Activated T-helper 17 cell treated with anti-CD3 and anti-CD28 coated beads, Interleukin-2, amount 50 U/mL, for 72 hours (primary cell): ENCODE measurements at regions not wholly inside any gene's neighbourhood (a gene's known extent, or its start where the extent isn't known, plus 50 kb on each side); places are given as distances from the start of the nearest gene placed in this dataset.

Source experiments
- ATAC-seq: fragments of 150-1000 bp; cut with Tn5 transposase; replicated peaks from 2 replicates; pipeline ENCODE4 v1.10.0; 2021; ENCODE audit warnings: mild to moderate bottlenecking, moderate library complexity
- H3K27ac Mint-ChIP-seq: one replicate; pipeline ENCODE4 v1.8.0; 2022; ENCODE audit warnings: mixed read lengths
- H3K27me3 Mint-ChIP-seq: one replicate; pipeline ENCODE4 v1.8.0; 2022; ENCODE audit warnings: mixed read lengths
- H3K36me3 Mint-ChIP-seq: one replicate; pipeline ENCODE4 v1.8.0; 2022; ENCODE audit warnings: low read depth, mild to moderate bottlenecking, mixed read lengths
- H3K4me1 Mint-ChIP-seq: one replicate; pipeline ENCODE4 v1.8.0; 2022; ENCODE audit warnings: mixed read lengths
- H3K4me3 Mint-ChIP-seq: one replicate; pipeline ENCODE4 v1.8.0; 2022; ENCODE audit warnings: mild to moderate bottlenecking, mixed read lengths
- H3K9me3 Mint-ChIP-seq: one replicate; pipeline ENCODE4 v1.8.0; 2022; ENCODE audit warnings: mixed read lengths

GRCh38 chr6:6886171-6886885 lies 221.4 kb upstream of the RREB1 start:
- H3K27ac Mint-ChIP-seq = no peak overlapping the region
- peaks cover 5% of the 10 kb centered on the region for H3K27me3 Mint-ChIP-seq
- H3K4me1 Mint-ChIP-seq = no peaks in the 10 kb centered on the region
- H3K36me3 Mint-ChIP-seq = no peaks in the 10 kb centered on the region
- H3K9me3 Mint-ChIP-seq = no peaks in the 10 kb centered on the region
- no peak for ATAC-seq
- H3K4me3 Mint-ChIP-seq = no peak overlapping the region

GRCh38 chr6:6886886-6887285 lies 220.9 kb upstream of the RREB1 start:
- Mint-ChIP-seq H3K4me1 (no peaks in the 10 kb centered on the region), H3K27me3 (peaks cover 5% of the 10 kb centered on the region), H3K9me3 (no peaks in the 10 kb centered on the region), H3K4me3 (no peak overlapping the region), H3K36me3 (no peaks in the 10 kb centered on the region), H3K27ac (no peak overlapping the region)
- ATAC-seq = no peak

GRCh38 chr6:6889601-6890000 lies 218.2 kb upstream of the RREB1 start:
- Mint-ChIP-seq H3K9me3 (no peaks in the 10 kb centered on the region), H3K36me3 (no peaks in the 10 kb centered on the region), H3K27ac (no peak overlapping the region), H3K4me1 (no peaks in the 10 kb centered on the region), H3K4me3 (no peak overlapping the region), H3K27me3 (peaks cover 3% of the 10 kb centered on the region)
- no peak for ATAC-seq

- Mint-ChIP-seq H3K9me3 (no peaks in the 10 kb centered on the region), H3K4me3 (no peak overlapping the region), H3K27me3 (peaks cover 3% of the 10 kb centered on the region), H3K4me1 (no peaks in the 10 kb centered on the region), H3K36me3 (no peaks in the 10 kb centered on the region), H3K27ac (no peak overlapping the region)
- no peak for ATAC-seq
Observed at GRCh38 chr6:6890400-6890858, 217.3 kb upstream of the RREB1 start.

GRCh38 chr6:6891125-6891721 lies 216.5 kb upstream of the RREB1 start:
- ATAC-seq = no peak
- no peak overlapping the region for H3K4me3 Mint-ChIP-seq
- H3K9me3 Mint-ChIP-seq = no peaks in the 10 kb centered on the region
- no peaks in the 10 kb centered on the region for H3K36me3 Mint-ChIP-seq
- no peaks in the 10 kb centered on the region for H3K4me1 Mint-ChIP-seq
- H3K27me3 Mint-ChIP-seq = peaks cover 3% of the 10 kb centered on the region
- H3K27ac Mint-ChIP-seq = peak overlapping the region; percentile 8

- no peak overlapping the region for H3K27ac Mint-ChIP-seq
- H3K27me3 Mint-ChIP-seq = peaks cover 9% of the 10 kb centered on the region
- no peaks in the 10 kb centered on the region for H3K36me3 Mint-ChIP-seq
- H3K4me1 Mint-ChIP-seq = no peaks in the 10 kb centered on the region
- H3K4me3 Mint-ChIP-seq = no peak overlapping the region
- no peak for ATAC-seq
- no peaks in the 10 kb centered on the region for H3K9me3 Mint-ChIP-seq
Observed at GRCh38 chr6:6891949-6892461, 215.8 kb upstream of the RREB1 start.

- Mint-ChIP-seq H3K4me1 (no peaks in the 10 kb centered on the region), H3K9me3 (no peaks in the 10 kb centered on the region), H3K4me3 (no peak overlapping the region), H3K27me3 (peaks cover 9% of the 10 kb centered on the region), H3K27ac (no peak overlapping the region), H3K36me3 (no peaks in the 10 kb centered on the region)
- ATAC-seq = no peak
Observed at GRCh38 chr6:6892744-6893583, 214.8 kb upstream of the RREB1 start.

- Mint-ChIP-seq H3K4me1 (no peaks in the 10 kb centered on the region), H3K36me3 (no peaks in the 10 kb centered on the region), H3K27me3 (peaks cover 9% of the 10 kb centered on the region), H3K4me3 (no peak overlapping the region), H3K9me3 (no peaks in the 10 kb centered on the region), H3K27ac (no peak overlapping the region)
- no peak for ATAC-seq
Observed at GRCh38 chr6:6893701-6894100, 214.1 kb upstream of the RREB1 start.

- no peaks in the 10 kb centered on the region for H3K4me1 Mint-ChIP-seq
- H3K27me3 Mint-ChIP-seq = peaks cover 14% of the 10 kb centered on the region
- ATAC-seq = no peak
- no peak overlapping the region for H3K4me3 Mint-ChIP-seq
- no peaks in the 10 kb centered on the region for H3K9me3 Mint-ChIP-seq
- no peak overlapping the region for H3K27ac Mint-ChIP-seq
- no peaks in the 10 kb centered on the region for H3K36me3 Mint-ChIP-seq
Observed at GRCh38 chr6:6895929-6896328, 211.8 kb upstream of the RREB1 start.

- Mint-ChIP-seq H3K27ac (no peak overlapping the region), H3K36me3 (no peaks in the 10 kb centered on the region), H3K27me3 (peaks cover 17% of the 10 kb centered on the region), H3K4me1 (no peaks in the 10 kb centered on the region), H3K4me3 (no peak overlapping the region), H3K9me3 (no peaks in the 10 kb centered on the region)
- no peak for ATAC-seq
Observed at GRCh38 chr6:6897140-6897539, 210.6 kb upstream of the RREB1 start.

- ATAC-seq = no peak
- H3K4me1 Mint-ChIP-seq = no peaks in the 10 kb centered on the region
- H3K36me3 Mint-ChIP-seq = no peaks in the 10 kb centered on the region
- peaks cover 17% of the 10 kb centered on the region for H3K27me3 Mint-ChIP-seq
- no peak overlapping the region for H3K4me3 Mint-ChIP-seq
- H3K9me3 Mint-ChIP-seq = no peaks in the 10 kb centered on the region
- no peak overlapping the region for H3K27ac Mint-ChIP-seq
Observed at GRCh38 chr6:6900569-6901204, 207.1 kb upstream of the RREB1 start.

GRCh38 chr6:6901205-6901719 lies 206.5 kb upstream of the RREB1 start:
- no peaks in the 10 kb centered on the region for H3K36me3 Mint-ChIP-seq
- H3K27ac Mint-ChIP-seq = no peak overlapping the region
- no peaks in the 10 kb centered on the region for H3K9me3 Mint-ChIP-seq
- H3K4me3 Mint-ChIP-seq = no peak overlapping the region
- ATAC-seq = no peak
- peaks cover 17% of the 10 kb centered on the region for H3K27me3 Mint-ChIP-seq
- no peaks in the 10 kb centered on the region for H3K4me1 Mint-ChIP-seq

GRCh38 chr6:6901945-6902344 lies 205.8 kb upstream of the RREB1 start:
- no peak for ATAC-seq
- peaks cover 12% of the 10 kb centered on the region for H3K27me3 Mint-ChIP-seq
- H3K9me3 Mint-ChIP-seq = no peaks in the 10 kb centered on the region
- no peak overlapping the region for H3K27ac Mint-ChIP-seq
- no peak overlapping the region for H3K4me3 Mint-ChIP-seq
- H3K36me3 Mint-ChIP-seq = no peaks in the 10 kb centered on the region
- no peaks in the 10 kb centered on the region for H3K4me1 Mint-ChIP-seq

GRCh38 chr6:6905961-6906518 lies 201.7 kb upstream of the RREB1 start:
- H3K4me1 Mint-ChIP-seq = no peaks in the 10 kb centered on the region
- H3K36me3 Mint-ChIP-seq = no peaks in the 10 kb centered on the region
- no peak overlapping the region for H3K4me3 Mint-ChIP-seq
- H3K27me3 Mint-ChIP-seq = peaks cover 11% of the 10 kb centered on the region
- no peak for ATAC-seq
- no peak overlapping the region for H3K27ac Mint-ChIP-seq
- no peaks in the 10 kb centered on the region for H3K9me3 Mint-ChIP-seq
